GM12864 (cell line): ENCODE measurements at regions not wholly inside any gene's neighbourhood (a gene's known extent, or its start where the extent isn't known, plus 50 kb on each side); places are given as distances from the start of the nearest gene placed in this dataset.

Experiments
- DNase-seq: peaks from one replicate; pipeline ENCODE4 v3.0.0-alpha.2; 2011; ENCODE audit warnings: low read depth
- H3K4me3 ChIP-seq: 2 replicates; pipeline ENCODE4 v1.5.1; 2011; ENCODE audit warnings: mild to moderate bottlenecking, low read depth, low read length, control low read depth
- CTCF ChIP-seq: IDR thresholded peaks from 2 replicates; pipeline ENCODE4 v1.5.1; 2011; ENCODE audit warnings: low read depth, mild to moderate bottlenecking, moderate library complexity, low read length, control low read depth, inconsistent platforms; ENCODE audit errors: missing control alignments

GRCh38 chr2:120909102-120909501, 173.4 kb downstream of the GLI2 start:
- TF ChIP-seq CTCF, result no peak
- DNase-seq, result no peak
- H3K4me3 ChIP-seq, result no peak overlapping the region

GRCh38 chr2:120910164-120910563, 174.5 kb downstream of the GLI2 start:
- no peak overlapping the region for H3K4me3 ChIP-seq
- no peak for DNase-seq
- TF ChIP-seq CTCF, result no peak

- no peak for DNase-seq
- no peak for TF ChIP-seq CTCF
- H3K4me3 ChIP-seq, result no peak overlapping the region
These were observed 175.6 kb downstream of the GLI2 start for GRCh38 chr2:120910956-120911951.

- DNase-seq, result no peak
- H3K4me3 ChIP-seq, result no peak overlapping the region
- TF ChIP-seq CTCF, result no peak
These were observed 176.7 kb downstream of the GLI2 start for GRCh38 chr2:120912101-120912985.

- H3K4me3 ChIP-seq, result no peak overlapping the region
- no peak for DNase-seq
- TF ChIP-seq CTCF, result no peak
These were observed 178.5 kb downstream of the GLI2 start for GRCh38 chr2:120913972-120914838.

- TF ChIP-seq CTCF, result no peak
- H3K4me3 ChIP-seq, result no peak overlapping the region
- DNase-seq, result no peak
These were observed 179.3 kb downstream of the GLI2 start for GRCh38 chr2:120914839-120915521.
